SH-SY5Y (cell line): ENCODE measurements at regions not wholly inside any gene's neighbourhood (a gene's known extent, or its start where the extent isn't known, plus 50 kb on each side); places are given as distances from the start of the nearest gene placed in this dataset.

Experiments
- GATA2 ChIP-seq: IDR thresholded peaks from 2 replicates; pipeline ENCODE4 v1.6.1; 2011; ENCODE audit warnings: mild to moderate bottlenecking, low read depth, low read length
- GATA3 ChIP-seq: IDR thresholded peaks from 2 replicates; pipeline ENCODE4 v1.6.1; 2011; ENCODE audit warnings: low read depth, mild to moderate bottlenecking, low read length, moderate library complexity

GRCh38 chr10:57675125-57675524 lies 592.6 kb downstream of the IPMK start:
- TF ChIP-seq GATA2 (no peak), GATA3 (no peak)
